Ammon's horn (tissue), 1 donor: ENCODE measurements at regions not wholly inside any gene's neighbourhood (a gene's known extent, or its start where the extent isn't known, plus 50 kb on each side); places are given as distances from the start of the nearest gene placed in this dataset.

Source experiments
- DNase-seq: peaks from one replicate; pipeline ENCODE4 v3.0.0-alpha.2; 2016; ENCODE audit warnings: low spot score

DNA sequence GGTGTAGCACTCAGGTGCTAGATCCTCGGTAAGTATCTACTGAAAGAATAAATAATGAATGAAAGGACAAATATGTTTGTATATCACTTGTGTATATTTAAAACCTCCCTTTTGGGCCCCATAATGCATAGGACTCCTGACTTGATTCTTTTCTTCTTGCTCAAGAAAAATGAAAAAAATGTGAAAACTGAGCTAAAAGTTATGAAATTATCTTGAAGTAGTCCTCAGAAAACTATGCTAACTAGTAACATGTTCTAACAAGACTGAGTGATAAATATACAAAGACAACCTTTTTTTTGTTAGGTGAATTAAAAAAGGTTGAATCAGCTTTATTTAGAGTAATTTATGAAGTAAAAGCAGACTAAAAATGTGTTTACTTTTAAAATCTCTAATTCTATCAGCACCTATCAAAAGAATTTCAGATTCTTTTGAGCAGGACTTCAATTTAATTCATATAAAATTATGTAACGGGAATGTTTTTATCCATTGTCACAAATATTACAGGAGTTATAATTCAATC is 247.8 kb upstream of the JAG1 start:
- DNase-seq: no peak

DNA sequence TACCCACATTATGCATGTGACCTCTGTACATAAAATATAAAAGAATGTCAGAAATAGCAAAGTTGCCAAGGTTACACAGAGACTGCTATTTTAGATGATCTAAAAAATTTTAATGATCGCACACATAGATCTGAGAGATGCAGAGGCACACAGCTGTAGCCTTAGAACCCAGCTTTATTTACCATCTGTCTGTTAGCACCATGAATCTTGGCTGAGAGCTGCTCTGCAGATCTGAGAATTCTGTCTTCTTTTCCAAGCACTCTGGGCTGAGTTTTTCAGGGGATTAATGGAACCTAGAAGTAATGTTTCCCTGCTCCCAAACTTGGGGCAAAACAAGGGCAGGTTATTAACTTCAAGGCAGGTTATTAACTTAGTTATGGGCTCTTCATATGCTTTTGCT is 248.7 kb upstream of the JAG1 start:
- DNase-seq: no peak

DNA sequence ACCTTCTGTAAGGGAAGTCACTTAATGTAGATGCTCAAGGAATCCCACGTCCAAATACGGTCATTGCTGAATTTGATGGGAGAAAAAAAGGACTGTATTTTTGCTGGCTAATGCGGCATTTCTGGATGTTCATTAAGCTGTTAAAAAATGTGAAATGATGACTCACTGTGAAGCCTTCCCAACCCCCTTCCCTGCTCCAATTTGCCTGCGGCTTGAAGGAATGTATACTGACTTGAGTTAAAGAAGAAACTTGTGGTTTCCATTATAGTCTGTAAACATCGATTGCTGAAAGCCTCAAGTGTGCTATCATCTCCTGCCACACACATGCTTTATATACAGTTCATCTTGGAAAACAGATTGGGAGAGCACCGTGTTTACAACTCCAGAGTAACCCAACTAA is 249.1 kb upstream of the JAG1 start:
- no peak for DNase-seq

DNA sequence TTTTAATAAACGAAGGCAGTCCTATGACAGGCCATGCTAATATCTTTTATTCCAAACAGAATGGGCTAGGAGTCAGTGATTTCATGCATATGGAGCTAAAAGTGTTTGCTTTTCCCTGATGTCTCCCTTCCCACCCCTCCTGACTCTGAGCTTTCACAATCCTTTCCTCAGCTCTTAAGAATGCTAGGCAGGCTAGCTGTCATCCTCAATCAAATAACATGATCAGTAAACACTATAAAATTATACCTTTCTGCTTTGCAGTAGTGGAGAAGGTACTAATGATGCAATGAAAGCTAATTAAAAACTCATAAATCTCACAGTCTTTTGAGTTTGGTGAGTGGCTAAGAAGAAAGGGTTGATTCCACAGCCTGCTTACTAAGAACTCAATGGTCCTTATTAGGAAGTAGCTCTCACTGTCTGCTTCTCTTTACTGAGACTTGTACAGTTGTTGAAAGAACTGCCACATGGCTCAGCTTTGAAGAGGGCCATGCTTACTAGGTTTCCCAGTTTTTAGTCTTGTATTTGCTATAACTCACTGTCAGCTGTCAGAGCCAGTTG is 250.9 kb upstream of the JAG1 start:
- DNase-seq: no peak

DNA sequence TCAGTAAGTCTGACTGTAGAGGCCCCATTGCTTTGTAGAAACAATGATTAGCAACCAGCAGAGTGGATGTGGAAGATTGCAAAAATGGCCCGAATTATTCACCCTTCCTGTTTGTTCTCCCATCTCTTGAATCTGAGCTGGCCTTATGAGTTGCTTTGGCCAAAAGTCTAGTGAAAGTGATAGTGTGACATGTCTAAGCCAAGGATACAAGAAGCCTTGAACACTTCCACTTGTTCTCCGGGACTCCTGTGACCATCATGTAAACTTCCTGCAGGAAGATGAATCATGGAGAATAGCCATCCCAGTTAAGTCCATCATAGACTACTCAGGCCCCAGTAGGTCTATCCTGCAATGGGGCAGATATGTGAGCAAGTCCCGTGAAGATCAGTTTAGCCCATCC is 252.0 kb upstream of the JAG1 start:
- no peak for DNase-seq

DNA sequence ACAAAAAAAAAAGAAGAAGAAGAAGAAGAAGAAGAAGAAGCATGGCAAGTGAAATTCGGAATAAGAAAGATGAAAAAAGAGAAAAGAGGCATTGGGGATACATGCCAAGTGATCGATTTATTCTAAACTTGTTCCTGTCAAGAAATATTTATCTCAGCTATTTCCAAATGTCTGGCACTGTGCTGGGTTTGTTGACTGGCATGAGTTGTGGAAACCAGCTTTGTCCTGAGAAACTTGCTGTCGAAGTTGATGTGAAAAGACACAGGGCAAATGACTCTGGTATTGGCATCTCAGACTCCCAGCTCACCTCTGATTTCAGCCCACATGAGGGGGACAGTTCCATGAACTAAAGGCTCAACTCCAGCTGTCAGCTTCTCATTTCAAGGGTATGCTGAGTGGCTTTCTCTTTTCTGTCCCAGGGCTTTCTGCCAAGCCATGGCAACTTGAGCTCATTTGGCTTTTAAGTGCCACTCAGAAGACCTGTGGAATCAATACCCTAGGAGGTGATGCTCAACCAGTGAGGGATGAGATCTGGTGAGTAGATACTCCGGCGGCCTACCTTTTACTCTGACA is 253.3 kb upstream of the JAG1 start:
- DNase-seq: no peak

DNA sequence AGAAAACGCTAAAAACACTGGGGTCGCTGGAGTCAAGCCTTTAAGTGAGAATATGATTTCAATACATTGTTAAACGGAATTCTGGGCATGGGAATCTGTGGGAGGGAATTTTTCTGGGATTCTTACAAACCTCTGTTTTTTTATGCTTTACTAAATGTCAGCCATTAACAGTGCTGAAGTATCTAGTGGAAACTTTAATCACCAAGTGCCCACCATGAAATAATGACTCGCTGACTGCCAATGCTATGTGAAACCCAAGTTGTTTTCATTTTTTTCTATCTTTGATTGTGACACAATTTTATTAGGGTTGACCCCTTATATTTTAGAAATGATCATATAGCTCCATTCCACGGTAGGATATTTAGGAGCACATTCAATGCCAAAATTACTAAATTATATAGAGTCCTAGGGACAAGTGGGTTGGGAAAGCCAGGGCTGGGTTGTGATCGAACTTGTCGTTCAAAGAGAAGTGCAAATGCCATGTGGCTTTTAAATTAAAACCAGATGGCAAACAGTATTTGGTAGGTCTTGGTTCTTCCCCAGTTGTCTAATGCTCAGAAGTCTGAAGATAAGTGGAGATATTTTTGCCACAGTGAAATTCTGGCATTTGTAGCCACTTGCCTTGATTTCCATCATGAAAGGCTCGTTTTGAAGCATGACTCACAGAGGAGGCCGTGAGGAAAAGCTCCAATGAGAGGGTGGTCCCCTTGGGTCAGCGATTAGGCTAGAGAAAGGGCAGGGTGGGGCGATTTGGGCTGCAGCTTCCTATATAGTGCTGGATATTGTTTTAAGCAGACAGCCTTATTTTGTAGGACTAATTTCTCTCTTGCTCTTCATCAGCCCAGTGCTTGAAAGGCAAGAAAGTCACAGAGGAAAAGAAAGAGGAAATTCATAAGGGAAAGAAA is 254.4 kb upstream of the JAG1 start:
- no peak for DNase-seq

DNA sequence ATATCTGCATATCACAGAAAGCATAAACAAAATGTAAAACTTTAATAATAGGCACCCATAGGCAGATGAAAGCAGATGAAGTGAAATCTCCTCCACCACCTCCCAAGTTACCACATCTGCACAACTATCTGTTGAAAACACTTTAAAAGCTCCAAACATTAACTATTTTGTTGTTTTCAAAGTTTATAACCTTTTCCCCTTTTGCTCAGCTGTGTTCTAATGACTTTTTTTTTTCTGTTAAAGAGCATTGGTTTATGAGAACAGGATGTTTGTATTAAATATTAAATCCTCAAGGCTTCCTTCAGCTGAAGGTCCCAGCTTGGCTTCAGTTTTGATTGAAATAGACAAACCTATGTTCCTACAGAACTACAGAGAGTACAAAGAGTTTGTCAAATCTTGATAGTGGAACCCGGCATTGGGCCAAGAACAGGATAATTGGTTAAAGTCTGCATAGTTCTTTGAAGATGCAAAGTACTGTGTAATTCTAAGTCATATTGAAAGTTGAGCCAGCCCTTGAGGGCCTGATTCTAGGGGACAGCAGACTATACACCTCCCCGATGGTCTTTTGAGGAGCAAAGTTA is 255.1 kb upstream of the JAG1 start:
- DNase-seq: no peak

DNA sequence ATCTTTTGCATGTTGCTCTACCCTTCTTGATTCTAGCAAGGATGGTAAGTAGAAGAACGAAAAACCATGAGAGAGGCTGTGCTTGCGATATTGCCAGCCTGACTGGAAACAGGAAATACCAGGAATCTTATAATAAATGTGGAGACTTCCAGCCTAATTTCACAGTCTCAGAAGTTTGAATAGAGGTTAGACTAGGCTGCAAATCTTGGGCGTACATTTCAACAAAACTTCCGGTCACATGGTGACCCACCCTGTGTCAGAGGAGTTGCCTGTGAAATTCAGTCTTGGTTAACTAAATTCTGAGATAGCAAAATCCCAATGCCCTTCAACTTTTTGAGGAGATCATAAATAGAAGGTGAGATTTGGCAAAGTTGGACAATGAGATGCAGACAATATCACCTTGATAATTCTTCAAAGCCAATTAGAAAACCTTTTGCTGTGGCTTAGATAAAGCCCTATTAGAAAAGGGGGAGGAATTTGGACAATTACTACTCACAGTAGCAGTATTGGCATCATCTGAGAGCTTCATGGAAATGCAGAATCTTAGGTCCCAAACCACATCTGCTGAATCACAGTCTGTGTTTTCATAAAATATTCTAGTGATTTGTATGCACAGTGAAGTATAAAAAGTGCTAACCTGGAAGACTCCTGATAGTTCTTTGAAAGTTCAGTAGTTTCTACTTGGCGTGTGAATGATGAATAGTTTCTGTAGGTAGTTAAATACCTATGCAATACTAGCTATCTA is 262.0 kb upstream of the JAG1 start:
- no peak for DNase-seq

DNA sequence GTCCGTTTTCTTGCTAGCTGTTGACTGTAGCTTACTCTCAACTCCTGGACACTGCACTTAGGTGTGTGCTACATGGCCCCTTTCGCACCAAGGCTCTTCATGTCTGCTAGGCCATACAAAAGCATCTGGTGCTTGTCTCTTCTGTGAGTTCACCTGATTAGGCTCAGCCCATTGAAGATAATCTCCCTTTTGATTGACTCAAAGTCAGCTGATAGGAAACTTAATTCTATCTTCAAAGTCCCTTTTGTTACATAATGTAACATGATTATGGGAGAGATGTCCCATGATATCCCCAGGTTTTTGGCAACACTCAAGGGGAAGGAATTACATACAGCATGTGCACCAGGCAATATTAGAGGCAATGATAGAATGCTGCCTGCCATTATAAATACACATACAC is 263.0 kb upstream of the JAG1 start:
- DNase-seq: no peak

DNA sequence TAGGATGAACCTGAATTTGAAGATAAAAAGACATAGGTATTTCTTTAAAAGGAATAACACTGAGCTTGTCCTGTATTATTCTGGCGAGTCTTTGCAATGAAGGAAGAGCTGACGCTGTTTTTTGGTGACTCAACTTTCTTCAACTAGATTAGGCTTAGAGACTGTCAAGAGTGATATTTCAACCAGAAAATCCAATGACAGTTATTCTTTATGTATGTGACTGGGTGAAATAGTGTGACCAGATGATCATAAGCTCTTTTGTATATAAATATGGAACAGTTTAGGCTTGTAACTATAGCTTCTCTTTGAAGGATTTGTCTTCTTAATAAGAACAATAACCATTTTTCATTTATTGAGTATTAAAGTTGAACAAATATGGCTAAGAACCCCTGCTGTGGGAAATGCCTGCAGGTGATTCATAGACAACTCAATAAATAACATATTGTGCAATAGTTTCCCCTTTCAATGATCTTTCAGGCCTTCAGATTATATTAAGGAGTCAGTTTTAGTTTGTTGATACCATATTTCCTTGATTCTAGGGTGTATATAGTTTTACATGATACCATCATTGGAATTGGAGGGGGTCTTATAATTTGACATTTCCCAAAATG is 265.6 kb upstream of the JAG1 start:
- DNase-seq: no peak

DNA sequence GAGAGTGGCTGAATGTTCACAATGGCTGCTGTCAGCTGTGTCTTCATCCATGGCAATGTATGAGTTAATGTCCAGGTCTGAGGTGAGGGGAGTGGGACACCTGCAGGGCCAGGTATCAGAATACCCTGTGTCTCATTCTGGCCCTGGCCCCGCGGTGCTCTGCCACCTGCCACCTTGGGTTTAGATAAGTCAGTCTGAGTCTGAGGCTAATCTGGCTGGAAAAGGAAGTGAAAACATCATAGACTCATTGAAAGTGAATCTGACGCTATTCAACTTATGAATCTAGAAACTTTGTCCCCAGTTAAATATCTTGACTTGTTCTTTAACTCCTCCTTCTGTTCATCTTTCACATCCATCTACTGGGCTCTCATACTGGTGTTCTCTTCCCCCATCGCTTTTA is 267.1 kb upstream of the JAG1 start:
- DNase-seq: no peak

DNA sequence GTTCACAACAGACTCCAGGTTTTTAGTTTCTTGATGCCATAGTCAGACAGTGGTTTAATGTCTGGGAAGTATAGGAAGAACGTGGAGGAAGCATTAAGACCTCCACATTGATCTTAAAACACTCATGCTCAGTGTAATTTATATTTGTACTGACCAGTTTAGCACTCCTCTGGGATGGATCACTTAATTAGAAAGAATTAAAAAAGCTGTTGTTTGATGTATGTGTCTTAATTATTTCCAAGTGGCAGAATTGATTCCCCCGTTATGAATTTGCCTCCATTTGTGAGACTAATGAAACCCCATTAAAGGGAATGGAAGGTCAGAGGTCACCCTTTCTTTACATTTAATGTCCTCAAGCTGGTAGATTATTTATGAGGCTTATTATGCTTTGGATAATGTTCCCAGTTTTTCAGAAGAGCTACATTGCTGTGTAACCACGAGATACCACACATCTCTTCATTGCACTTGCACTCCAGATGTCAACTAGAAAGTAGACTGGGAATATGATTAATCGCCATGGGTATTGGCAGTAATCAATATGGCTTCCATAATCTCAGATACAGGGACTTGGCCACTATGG is 270.0 kb upstream of the JAG1 start:
- DNase-seq: no peak

DNA sequence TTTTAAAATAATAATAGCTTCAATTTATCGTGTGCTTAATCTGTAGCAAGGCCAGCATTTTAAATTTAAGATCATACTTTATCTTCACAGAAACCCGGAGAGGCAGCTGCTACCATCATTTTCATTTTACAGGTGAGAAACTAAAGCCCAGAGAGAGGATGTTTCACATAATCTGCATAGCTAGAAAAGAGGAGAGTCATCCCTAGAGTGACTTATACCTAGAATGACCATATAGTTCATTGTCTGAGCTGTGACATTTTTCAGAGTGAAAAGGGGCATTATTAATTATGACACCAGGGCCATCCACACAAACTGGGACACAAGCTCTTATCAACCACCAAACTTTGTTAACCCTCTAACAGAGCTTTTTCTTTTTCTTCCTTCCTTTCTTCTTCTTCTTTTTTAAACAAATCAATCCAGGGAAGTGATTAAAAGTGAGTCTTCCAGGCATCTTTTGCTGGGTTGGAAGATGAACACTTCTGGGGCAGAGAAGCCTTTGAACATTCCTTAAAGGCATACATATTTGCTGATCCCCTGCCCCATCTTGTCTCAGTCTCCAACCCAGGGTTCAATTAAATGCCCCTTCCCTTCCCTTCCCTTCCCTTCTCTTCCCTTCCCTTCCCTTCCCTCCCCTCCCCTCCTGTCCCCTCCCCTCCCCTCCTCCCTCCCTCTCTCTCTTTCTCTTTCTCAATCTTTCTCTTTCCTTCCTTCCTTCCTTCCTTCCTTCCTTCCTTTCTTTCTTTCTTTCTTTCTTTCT is 272.5 kb upstream of the JAG1 start:
- DNase-seq: no peak

DNA sequence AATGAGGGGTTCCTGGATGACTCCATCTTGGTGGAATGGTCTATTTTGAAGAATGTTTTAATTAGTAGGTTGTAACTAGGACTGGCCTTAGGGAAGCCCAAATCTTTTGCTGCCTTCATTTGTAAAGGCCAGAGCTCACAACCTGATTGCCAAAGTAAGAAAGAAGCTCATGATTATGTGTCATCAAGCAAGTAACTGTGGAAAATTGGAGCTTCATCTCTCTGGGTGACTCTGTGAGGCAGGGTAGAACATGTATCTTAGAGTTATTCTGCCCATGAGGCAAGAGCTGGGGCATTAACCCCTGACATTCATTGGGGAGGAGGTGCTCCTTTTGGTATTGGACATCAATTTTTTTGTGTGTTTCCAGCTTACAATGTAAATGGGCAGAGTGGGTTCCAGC is 273.9 kb upstream of the JAG1 start:
- no peak for DNase-seq

DNA sequence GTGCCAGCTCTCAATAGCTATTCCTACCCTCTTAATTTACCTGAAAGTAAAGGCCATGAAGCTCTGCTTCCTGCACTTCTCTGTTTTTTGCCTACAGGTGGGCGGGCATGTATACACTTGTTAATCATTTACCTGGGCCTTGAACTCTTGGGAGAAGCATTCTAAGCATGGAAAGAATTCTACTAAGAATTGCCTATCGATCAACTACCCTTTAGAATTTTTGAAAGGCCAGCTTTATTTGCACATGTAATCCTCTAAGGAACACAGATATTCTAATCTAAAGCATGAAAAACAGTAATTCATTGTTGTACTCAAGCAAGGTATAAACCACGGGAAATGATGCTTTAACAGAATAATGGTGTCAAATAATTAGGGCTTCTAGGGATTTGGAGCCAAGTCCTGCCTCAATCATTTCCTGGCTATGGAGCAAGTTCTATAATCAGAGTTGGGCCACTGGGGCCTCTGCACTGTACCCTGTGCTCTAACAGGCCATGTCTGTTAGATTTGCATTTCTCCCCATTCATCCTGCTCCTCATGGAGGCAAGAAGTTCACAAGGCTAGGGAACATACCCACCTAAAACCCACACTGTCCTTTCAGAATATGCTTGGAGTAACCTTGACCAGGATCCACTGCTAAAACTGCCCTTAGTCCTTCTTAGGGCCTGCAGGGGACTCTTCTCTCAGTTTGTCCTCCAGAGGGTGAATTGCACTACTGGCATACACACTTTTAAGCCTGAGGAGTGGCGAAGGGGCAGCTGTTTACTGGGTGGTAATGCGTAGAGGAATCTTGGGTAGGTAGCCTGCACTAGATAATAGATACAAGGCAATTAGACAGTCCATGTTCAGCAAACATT is 276.4 kb upstream of the JAG1 start:
- DNase-seq: no peak

DNA sequence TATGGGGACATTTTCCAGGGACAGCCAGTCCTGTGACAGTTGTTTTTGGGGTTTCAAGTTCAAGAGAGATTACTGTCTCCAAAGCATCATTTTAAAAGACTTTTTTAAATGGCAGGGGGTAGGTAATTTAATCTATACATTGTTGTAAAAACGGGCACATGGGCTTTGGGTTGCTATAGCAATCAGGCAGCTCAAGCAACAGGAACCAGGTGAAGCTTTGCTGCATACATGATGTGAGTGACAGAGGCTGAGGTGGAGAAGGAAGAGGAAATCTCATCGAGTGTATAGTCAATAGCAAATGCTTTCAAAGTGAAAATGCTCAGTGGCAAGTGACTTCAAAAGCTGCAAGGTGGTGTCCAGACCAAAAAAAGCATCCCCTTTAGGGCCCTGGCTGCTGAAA is 277.4 kb upstream of the JAG1 start:
- no peak for DNase-seq

DNA sequence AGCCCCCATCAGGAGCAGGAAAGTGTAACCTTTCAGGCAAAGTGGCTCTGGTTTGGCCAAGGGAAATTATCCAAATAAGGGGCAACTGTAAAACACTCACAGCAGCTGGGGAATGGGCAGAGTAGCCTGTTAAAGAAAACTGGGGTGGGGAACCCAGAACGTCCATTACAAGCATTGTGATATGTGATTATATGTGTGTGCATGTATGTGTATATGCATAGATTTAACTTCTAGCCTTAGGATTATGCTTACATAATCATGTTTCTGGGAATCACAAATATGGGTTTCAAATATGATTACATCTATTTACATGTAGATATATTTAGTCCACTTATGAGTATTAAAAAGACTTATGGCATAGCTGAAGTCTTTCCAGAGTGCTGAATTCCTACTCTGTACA is 278.1 kb upstream of the JAG1 start:
- no peak for DNase-seq

DNA sequence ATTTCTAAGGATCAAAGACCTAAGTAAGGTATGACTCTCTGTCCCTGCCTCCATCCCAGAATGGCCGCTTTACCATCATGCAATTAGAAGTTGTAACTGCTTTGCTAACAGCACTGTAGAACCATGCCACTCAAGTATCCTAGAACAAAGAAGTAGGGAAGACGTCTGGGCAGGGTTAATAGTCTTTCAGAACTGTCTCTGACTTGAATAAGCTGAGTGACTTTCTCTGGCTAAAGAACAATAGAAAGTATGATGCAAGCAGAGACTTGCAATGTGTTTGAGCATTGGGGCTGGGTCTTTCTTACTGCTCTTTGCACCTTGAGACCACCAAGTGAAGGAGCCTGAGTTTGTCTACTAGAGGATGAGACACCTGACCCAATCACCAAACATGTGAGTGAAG is 279.6 kb upstream of the JAG1 start:
- DNase-seq: no peak
